ENCODE measurements at regions not wholly inside any gene's neighbourhood (a gene's known extent, or its start where the extent isn't known, plus 50 kb on each side); places are given as distances from the start of the nearest gene placed in this dataset.

DNA sequence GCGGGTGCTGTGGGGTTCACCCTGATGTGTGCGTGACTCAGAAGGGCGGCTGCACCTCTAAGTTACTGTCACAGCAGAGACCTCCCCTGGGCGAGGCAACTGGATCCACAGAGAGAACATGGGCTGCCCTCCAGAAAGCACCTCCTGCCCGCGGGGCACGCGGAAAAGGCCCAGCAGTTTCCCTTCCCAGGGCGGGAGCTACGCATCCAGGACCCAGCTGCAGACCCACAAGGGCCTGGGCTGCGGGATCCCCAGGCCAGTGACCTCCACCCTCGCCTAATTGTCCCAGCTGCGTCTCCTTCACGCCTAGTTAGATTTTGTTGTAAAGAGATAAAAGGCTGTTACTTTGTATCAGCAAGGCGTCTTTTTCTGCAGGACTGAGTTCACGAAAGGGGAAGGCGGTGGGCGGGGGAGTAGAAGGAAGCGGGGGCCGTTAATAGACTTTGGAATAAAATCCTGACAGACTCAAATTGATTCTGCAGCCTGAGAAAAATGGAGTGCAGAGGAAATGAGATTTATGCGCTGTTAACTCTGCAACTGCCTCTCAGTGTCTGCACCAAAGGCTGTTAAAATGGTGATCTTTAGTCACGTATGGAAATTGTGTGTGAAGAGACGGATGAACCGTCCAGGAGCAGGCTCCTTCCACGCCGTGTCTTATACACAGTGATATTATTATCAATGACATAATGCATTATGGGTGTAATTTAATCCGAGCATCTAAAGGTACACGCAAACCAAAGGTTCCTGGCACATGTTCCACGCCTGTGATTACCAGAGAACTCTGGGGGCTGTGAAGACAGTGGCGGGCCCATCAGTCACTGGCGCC, 65.9 kb upstream of the FBRSL1 start:
- H3K36me3 ChIP-seq: no peaks in the 10 kb centered on the region
- no peak for DNase-seq
- H3K27ac ChIP-seq (replicated peaks): no peak overlapping the region
- H3K27me3 ChIP-seq (ENCODE audit: low read depth): peaks cover 99% of the 10 kb centered on the region
- H3K4me3 ChIP-seq: no peak overlapping the region
- H3K4me1 ChIP-seq: peaks cover 6% of the 10 kb centered on the region
- intact Hi-C loops (cut with micrococcal nuclease): no loop called here
- H3K9me3 ChIP-seq (replicated peaks): no peaks in the 10 kb centered on the region
- no peak for TF ChIP-seq CTCF (IDR thresholded peaks at IDR 0.05; ENCODE audit: borderline replicate concordance)

- Histone ChIP-seq H3K36me3 (no peaks in the 10 kb centered on the region), H3K27ac (replicated peaks) (no peak overlapping the region), H3K4me1 (no peaks in the 10 kb centered on the region), H3K4me3 (no peak overlapping the region), H3K9me3 (replicated peaks) (no peaks in the 10 kb centered on the region), H3K27me3 (ENCODE audit: low read depth) (peaks cover 99% of the 10 kb centered on the region)
- TF ChIP-seq CTCF (IDR thresholded peaks at IDR 0.05; ENCODE audit: borderline replicate concordance): no peak
- intact Hi-C loops (cut with micrococcal nuclease): no loop called here
- DNase-seq: no peak
These were observed 66.6 kb upstream of the FBRSL1 start for GRCh38 chr12:132423251-132423819.

DNA sequence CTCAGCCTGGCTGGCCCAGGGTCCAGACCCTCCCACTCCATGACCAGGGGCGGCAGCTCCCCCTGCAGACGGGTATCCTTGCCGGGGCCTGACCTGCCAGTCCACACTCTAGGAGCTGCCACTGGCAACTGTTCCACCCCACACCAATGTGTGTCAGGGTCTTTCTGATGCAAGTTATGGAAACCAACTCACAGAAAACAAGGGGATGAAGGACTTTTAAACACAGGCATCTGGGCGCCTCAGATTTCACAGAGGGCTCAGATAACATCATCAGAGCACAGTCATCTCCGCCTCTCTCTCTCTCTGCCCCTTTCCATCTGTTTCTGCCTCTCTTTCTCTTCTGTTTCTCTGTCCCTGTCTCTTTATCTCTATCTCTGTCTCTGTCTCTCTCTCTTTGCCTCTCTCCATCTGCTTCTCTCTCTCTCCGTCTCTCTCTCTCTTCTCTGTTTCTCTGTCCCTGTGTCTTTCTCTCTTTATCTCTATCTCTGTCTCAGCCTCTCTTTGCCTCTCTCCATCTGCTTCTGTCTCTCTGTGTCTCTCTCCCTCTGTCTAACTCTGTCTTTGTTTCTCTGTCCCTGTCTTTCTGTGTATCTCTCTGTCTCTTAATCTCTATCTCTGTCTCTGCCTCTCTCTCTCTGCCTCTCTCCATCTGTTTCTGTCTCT, 67.4 kb upstream of the FBRSL1 start:
- no peaks in the 10 kb centered on the region for H3K36me3 ChIP-seq
- H3K27ac ChIP-seq (replicated peaks): no peak overlapping the region
- peaks cover 99% of the 10 kb centered on the region for H3K27me3 ChIP-seq (ENCODE audit: low read depth)
- intact Hi-C loops (cut with micrococcal nuclease): no loop called here
- DNase-seq: no peak
- no peaks in the 10 kb centered on the region for H3K9me3 ChIP-seq (replicated peaks)
- no peak for TF ChIP-seq CTCF (IDR thresholded peaks at IDR 0.05; ENCODE audit: borderline replicate concordance)
- no peak overlapping the region for H3K4me3 ChIP-seq
- no peaks in the 10 kb centered on the region for H3K4me1 ChIP-seq

- no peak for TF ChIP-seq CTCF (IDR thresholded peaks at IDR 0.05; ENCODE audit: borderline replicate concordance)
- no peaks in the 10 kb centered on the region for H3K4me1 ChIP-seq
- H3K36me3 ChIP-seq: no peaks in the 10 kb centered on the region
- no peak overlapping the region for H3K4me3 ChIP-seq
- intact Hi-C loops (cut with micrococcal nuclease): no loop called here
- DNase-seq: no peak
- H3K9me3 ChIP-seq (replicated peaks): no peaks in the 10 kb centered on the region
- H3K27ac ChIP-seq (replicated peaks): no peak overlapping the region
- H3K27me3 ChIP-seq (ENCODE audit: low read depth): peaks cover 100% of the 10 kb centered on the region
These were observed 67.9 kb upstream of the FBRSL1 start for GRCh38 chr12:132422040-132422380.

DNA sequence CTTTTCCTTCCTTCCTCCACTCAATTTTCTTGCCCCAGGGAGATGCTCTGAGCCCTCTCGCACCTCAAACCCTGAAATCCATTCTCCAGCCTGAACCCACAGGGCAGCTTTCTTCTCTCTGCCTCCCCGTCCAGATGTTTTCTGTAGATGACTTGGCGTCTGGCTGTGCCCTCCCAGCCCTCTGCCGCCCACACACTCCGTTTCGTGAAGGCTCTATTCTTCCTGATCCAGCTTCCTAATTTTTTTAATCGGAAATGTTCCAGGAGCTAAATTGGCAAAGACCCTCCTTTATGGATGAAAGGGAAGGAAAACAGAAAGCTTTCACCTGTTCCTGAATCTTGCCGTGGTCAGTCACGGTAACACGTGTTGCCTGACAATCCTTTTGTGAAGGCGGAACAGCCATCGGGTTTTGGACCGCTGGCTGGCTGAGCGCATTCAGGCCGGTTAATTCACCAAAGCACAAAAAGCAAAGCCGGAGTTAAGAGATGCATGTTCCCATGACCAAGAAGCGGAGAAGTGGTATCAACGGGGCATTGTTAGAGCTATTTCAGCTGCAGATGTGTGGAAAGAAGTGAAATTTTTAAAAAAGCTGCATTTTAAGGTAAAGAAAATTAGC, 70.2 kb upstream of the FBRSL1 start:
- Histone ChIP-seq H3K27me3 (ENCODE audit: low read depth) (peaks cover 100% of the 10 kb centered on the region), H3K27ac (replicated peaks) (no peak overlapping the region), H3K4me1 (peaks cover 6% of the 10 kb centered on the region), H3K4me3 (no peak overlapping the region), H3K9me3 (replicated peaks) (no peaks in the 10 kb centered on the region), H3K36me3 (no peaks in the 10 kb centered on the region)
- no peak for TF ChIP-seq CTCF (IDR thresholded peaks at IDR 0.05; ENCODE audit: borderline replicate concordance)
- intact Hi-C loops (cut with micrococcal nuclease): loop anchor here (10.0 kb wide), 2 partner anchors 105 to 195 kb away; partner anchors contain the start of genes LRCOL1 and P2RX2
- DNase-seq: no peak
